ENCODE measurements at regions not wholly inside any gene's neighbourhood (a gene's known extent, or its start where the extent isn't known, plus 50 kb on each side); places are given as distances from the start of the nearest gene placed in this dataset.

GRCh38 chr12:124460771-124461170 lies 106.6 kb downstream of the NCOR2 start:
- no peak overlapping the region for H3K27ac ChIP-seq (ENCODE audit: insufficient read length, low read depth, low read length)
- Mint-ChIP-seq H3K36me3 (ENCODE audit: insufficient read depth in 1 of 3, low read depth in 3 of 3) (peaks cover 33 to 65% (median 57%) of the 10 kb centered on the region in 3 experiments), H3K9me3 (peaks cover 2 to 8% of the 10 kb centered on the region in 2 experiments; a peak in 4 of 5 replicates)

More at GRCh38 chr12:124460771-124461170, 106.6 kb downstream of the NCOR2 start:
- Histone ChIP-seq H3K4ac (ENCODE audit: low read depth, low read length) (no peak overlapping the region), H4K20me1 (ENCODE audit: control insufficient read depth, insufficient read depth, insufficient read length) (peaks cover 3% of the 10 kb centered on the region), H2AFZ (ENCODE audit: low read length) (no peak overlapping the region), H3K14ac (ENCODE audit: insufficient read depth, low read length) (no peak overlapping the region), H3T11ph (ENCODE audit: low read length) (no peak overlapping the region), H4K8ac (replicated peaks; ENCODE audit: insufficient read length, low read depth, low read length) (no peak overlapping the region), H2BK5ac (ENCODE audit: insufficient read length, low read length) (no peak overlapping the region), H4K5ac (ENCODE audit: insufficient read length, low read depth, low read length) (no peak overlapping the region), H3K4me1 (ENCODE audit: insufficient read depth, low read length) (no peaks in the 10 kb centered on the region), H3K9me3 (ENCODE audit: control insufficient read depth, low read depth, low read length) (no peaks in the 10 kb centered on the region), H3K18ac (ENCODE audit: insufficient read length, low read depth, low read length) (no peak overlapping the region), H3K9ac (ENCODE audit: extremely low read depth, insufficient read length, low read length) (no peak overlapping the region), H4K91ac (ENCODE audit: insufficient read length, low read depth, low read length) (no peak overlapping the region), H2BK12ac (ENCODE audit: insufficient read length, low read depth, low read length) (no peak overlapping the region), H2BK20ac (ENCODE audit: low read depth, low read length, poor library complexity, severe bottlenecking) (no peak overlapping the region), H3K56ac (ENCODE audit: insufficient read length, low read depth, low read length) (no peak overlapping the region), H3K23me2 (ENCODE audit: insufficient read length, low read depth, low read length, poor library complexity, severe bottlenecking) (no peaks in the 10 kb centered on the region), H3K4me2 (ENCODE audit: insufficient read depth, insufficient read length, low read length) (no peak overlapping the region), H2BK15ac (ENCODE audit: low read depth, low read length) (no peak overlapping the region), H3K79me1 (ENCODE audit: insufficient read depth, low read depth, low read length, poor library complexity, severe bottlenecking) (no peaks in the 10 kb centered on the region), H3K23ac (ENCODE audit: insufficient read length, low read depth, low read length) (no peak overlapping the region), H2BK120ac (ENCODE audit: low read depth, low read length, poor library complexity, severe bottlenecking) (no peak overlapping the region), H3K27me3 (ENCODE audit: insufficient read depth, low read length) (no peaks in the 10 kb centered on the region), H3K79me2 (ENCODE audit: insufficient read depth, low read length) (no peaks in the 10 kb centered on the region), H2AK5ac (ENCODE audit: insufficient read length, low read length) (no peak overlapping the region)
- Mint-ChIP-seq H3K4me3 (no peak overlapping the region), H3K27me3 (ENCODE audit: low read depth) (no peaks in the 10 kb centered on the region; the same call in 1 of the 2 replicates), H3K27ac (0 out of 7 replicates have a peak overlapping the region, but pooled peaks of 1 of the 3 experiments have one; percentile 40), H3K4me1 (peaks cover 15 to 39% of the 10 kb centered on the region in 2 experiments)
- DNase-seq, result no peak
- TF ChIP-seq CTCF (conservative IDR thresholded peaks at IDR 0.05), result no peak
- WGBS (ENCODE audit: extremely low coverage, insufficient read length, low lambda C conversion rate), result no CpG with 5 or more reads among the region's 9 CpGs

Data from H9 (cell line).